ENCODE measurements at regions not wholly inside any gene's neighbourhood (a gene's known extent, or its start where the extent isn't known, plus 50 kb on each side); places are given as distances from the start of the nearest gene placed in this dataset.

GRCh38 chr2:190769258-190769657 lies 111.4 kb upstream of the GLS start:
- no peak overlapping the region for H3K27ac ChIP-seq
- TF ChIP-seq, protein P1, sequence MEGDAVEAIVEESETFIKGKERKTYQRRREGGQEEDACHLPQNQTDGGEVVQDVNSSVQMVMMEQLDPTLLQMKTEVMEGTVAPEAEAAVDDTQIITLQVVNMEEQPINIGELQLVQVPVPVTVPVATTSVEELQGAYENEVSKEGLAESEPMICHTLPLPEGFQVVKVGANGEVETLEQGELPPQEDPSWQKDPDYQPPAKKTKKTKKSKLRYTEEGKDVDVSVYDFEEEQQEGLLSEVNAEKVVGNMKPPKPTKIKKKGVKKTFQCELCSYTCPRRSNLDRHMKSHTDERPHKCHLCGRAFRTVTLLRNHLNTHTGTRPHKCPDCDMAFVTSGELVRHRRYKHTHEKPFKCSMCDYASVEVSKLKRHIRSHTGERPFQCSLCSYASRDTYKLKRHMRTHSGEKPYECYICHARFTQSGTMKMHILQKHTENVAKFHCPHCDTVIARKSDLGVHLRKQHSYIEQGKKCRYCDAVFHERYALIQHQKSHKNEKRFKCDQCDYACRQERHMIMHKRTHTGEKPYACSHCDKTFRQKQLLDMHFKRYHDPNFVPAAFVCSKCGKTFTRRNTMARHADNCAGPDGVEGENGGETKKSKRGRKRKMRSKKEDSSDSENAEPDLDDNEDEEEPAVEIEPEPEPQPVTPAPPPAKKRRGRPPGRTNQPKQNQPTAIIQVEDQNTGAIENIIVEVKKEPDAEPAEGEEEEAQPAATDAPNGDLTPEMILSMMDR (conservative IDR thresholded peaks at IDR 0.05), result no peak

- no peak overlapping the region for H3K27ac ChIP-seq
- TF ChIP-seq, protein P1 (conservative IDR thresholded peaks at IDR 0.05), result no peak
Measured at GRCh38 chr2:190771726-190772125, 108.9 kb upstream of the GLS start.

DNA sequence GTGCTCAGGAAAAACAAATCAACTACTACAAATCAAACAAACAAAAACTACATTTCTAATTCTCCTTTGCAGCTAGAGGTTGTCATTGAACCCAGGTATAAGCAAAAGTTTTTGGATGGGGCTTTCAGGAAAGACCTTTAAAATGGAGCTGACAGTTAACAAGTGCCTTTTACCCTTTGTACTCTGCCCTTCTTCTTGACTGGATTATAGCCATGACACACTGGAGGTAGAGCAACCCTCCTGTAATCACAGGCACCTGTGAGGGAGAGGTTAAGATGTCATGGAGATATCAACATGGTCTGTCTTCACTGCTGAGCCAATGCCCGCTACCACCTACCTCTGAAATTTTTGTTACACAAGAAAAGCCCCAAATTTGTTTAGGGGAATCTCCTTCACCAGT lies 100.0 kb upstream of the GLS start:
- no peak overlapping the region for H3K27ac ChIP-seq
- TF ChIP-seq, protein P1 (conservative IDR thresholded peaks at IDR 0.05), result no peak

GRCh38 chr2:190781604-190782198 lies 98.9 kb upstream of the GLS start:
- TF ChIP-seq, protein P1 (conservative IDR thresholded peaks at IDR 0.05), result peak; percentile 73
- H3K27ac ChIP-seq, result no peak overlapping the region

DNA sequence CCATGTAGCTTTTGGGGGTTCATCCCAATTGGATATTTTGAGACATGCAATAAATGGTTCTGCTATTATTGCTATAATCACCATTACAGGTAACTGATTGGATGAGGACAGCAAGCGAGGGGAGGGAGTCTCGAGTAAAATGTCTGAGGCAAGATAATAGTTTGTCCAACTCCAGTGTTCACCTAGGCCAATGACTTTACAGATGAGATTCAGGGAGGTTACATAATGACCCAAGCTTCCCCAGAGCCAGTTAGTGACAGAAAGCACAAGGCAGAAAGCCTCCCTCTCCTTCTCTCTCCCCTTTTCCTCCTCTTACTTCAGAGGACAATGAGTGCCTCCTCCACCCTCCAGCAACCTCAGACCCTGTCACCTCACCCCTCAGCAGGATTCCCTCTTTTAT lies 98.4 kb upstream of the GLS start:
- TF ChIP-seq, protein P1 (conservative IDR thresholded peaks at IDR 0.05), result no peak
- no peak overlapping the region for H3K27ac ChIP-seq

- H3K27ac ChIP-seq, result no peak overlapping the region
- TF ChIP-seq, protein P1 (conservative IDR thresholded peaks at IDR 0.05), result no peak
Measured at GRCh38 chr2:190783513-190784263, 96.9 kb upstream of the GLS start.

DNA sequence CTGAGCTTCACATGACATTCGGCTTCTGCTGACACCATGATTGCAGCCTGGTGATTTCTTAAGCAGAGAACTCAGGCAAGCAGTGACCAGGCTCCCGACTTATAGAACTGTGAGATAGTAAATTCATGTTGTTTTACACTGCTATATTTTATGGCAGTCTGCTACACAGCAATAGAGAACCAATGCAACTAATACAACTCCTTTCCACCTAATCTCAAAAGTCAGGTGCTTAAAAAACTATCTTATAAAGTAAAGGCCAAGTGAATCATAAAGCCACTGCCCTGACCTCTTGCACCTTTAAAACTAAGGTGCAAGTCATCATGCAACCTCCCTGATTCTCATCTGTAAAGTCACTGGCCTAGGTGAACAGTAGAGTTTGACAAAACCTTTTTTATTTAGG lies 95.3 kb upstream of the GLS start:
- peak overlapping the region; percentile 88 for H3K27ac ChIP-seq
- TF ChIP-seq, protein P1 (conservative IDR thresholded peaks at IDR 0.05), result no peak
